ENCODE measurements at regions not wholly inside any gene's neighbourhood (a gene's known extent, or its start where the extent isn't known, plus 50 kb on each side); places are given as distances from the start of the nearest gene placed in this dataset.

DNA sequence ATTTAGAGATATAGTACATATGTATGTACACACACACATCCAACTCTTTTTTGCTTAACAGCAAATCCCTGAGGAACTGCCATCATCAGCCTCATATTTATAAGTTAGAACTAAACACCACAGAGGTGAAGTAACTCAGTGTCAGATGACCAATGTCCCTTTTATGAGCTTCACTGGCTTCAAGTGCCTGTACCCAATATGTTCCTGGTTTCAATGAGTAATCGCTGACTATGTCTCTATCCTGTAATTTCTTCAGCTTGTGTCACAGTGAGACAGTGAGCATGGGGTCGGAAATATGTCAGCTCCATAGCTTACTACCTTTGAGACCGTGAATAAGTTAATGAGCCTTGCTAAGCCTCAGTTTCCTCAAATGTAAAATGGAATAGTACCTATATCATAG, 136.2 kb upstream of the RASGEF1B start:
- no peak overlapping the region for H3K4me2 ChIP-seq (ENCODE audit: extremely low read depth, insufficient read depth, low read length)
- H4K20me1 ChIP-seq (ENCODE audit: control insufficient read depth, extremely low read depth, insufficient read depth, low read length): no peaks in the 10 kb centered on the region
- no peak overlapping the region for H3K9ac ChIP-seq (ENCODE audit: insufficient read depth, low read length)
- no peaks in the 10 kb centered on the region for H3K27me3 ChIP-seq (ENCODE audit: control insufficient read depth, insufficient read depth, low read length)
- H3K4me1 ChIP-seq (ENCODE audit: control insufficient read depth, extremely low read depth, insufficient read depth, low read length): no peaks in the 10 kb centered on the region
- no peak for DNase-seq (ENCODE audit: low read depth in 2 of 2)
- H3K27ac ChIP-seq (ENCODE audit: insufficient read depth, low read length): no peak overlapping the region
- no peaks in the 10 kb centered on the region for H3K36me3 ChIP-seq (ENCODE audit: control insufficient read depth, insufficient read depth, low read length)
- H3K79me2 ChIP-seq (ENCODE audit: control insufficient read depth, insufficient read depth, low read length): no peaks in the 10 kb centered on the region
- TF ChIP-seq CTCF (conservative IDR thresholded peaks at IDR 0.05 in 1 of 2, IDR thresholded peaks at IDR 0.05 in 1 of 2; ENCODE audit: low read depth in 1 of 2, low read length in 2 of 2): no peak
- no peak for TF ChIP-seq EZH2 (IDR thresholded peaks at IDR 0.05; ENCODE audit: low read length, missing control alignments)
- no peak overlapping the region for H2AFZ ChIP-seq (ENCODE audit: low read length)
- no peak overlapping the region for H3K4me3 ChIP-seq (replicated peaks in 1 of 4; ENCODE audit: control extremely low read depth in 1 of 4, insufficient read depth in 1 of 4, low read depth in 3 of 4, low read length in 4 of 4)
- no peaks in the 10 kb centered on the region for H3K9me3 ChIP-seq (ENCODE audit: control insufficient read depth, insufficient read depth, low read depth, low read length)

DNA sequence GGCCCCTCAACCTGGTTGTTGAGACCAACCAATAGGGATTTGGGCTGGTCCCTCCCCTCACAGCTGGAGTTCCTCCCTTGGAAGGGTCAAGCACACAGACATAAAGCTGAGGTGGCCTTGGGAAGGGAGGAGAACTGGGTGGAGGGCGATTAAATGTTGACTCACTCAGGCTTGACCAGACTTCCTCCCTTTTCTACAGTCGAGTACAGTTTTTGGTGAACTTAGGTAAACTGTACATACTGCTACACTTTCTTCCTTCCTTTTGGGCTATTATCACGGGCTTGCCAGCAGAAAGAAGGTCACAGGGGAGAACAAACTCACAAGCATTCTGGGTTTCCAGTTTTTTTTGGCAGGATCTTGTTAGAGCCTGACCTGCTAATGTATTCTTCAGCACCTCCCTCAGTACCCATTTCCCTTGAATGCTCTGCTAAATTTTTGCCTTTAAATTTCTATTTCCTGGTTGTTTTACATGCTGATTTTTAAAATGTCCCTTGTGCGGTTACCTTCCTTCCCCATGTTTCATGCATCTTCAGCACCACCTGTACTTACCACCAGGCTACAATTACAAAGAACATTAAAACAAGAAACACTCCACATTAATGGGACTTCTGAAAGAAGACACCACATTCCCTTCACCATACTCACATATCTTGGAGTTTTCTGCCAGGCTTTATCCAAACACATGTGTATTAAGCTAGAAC, 135.2 kb upstream of the RASGEF1B start:
- peak in 1 of 2 donors; percentile 45 for DNase-seq (ENCODE audit: low read depth in 2 of 2)
- Histone ChIP-seq H3K9me3 (ENCODE audit: control insufficient read depth, insufficient read depth, low read depth, low read length) (no peaks in the 10 kb centered on the region), H3K9ac (ENCODE audit: insufficient read depth, low read length) (no peak overlapping the region), H2AFZ (ENCODE audit: low read length) (peak overlapping the region; percentile 12), H4K20me1 (ENCODE audit: control insufficient read depth, extremely low read depth, insufficient read depth, low read length) (no peaks in the 10 kb centered on the region), H3K27me3 (ENCODE audit: control insufficient read depth, insufficient read depth, low read length) (no peaks in the 10 kb centered on the region), H3K36me3 (ENCODE audit: control insufficient read depth, insufficient read depth, low read length) (no peaks in the 10 kb centered on the region), H3K4me2 (ENCODE audit: extremely low read depth, insufficient read depth, low read length) (no peak overlapping the region), H3K27ac (ENCODE audit: insufficient read depth, low read length) (no peak overlapping the region), H3K4me1 (ENCODE audit: control insufficient read depth, extremely low read depth, insufficient read depth, low read length) (no peaks in the 10 kb centered on the region), H3K4me3 (replicated peaks in 1 of 4; ENCODE audit: control extremely low read depth in 1 of 4, insufficient read depth in 1 of 4, low read depth in 3 of 4, low read length in 4 of 4) (no peak overlapping the region), H3K79me2 (ENCODE audit: control insufficient read depth, insufficient read depth, low read length) (no peaks in the 10 kb centered on the region)
- TF ChIP-seq EZH2 (IDR thresholded peaks at IDR 0.05; ENCODE audit: low read length, missing control alignments) (no peak), CTCF (conservative IDR thresholded peaks at IDR 0.05 in 1 of 2, IDR thresholded peaks at IDR 0.05 in 1 of 2; ENCODE audit: low read depth in 1 of 2, low read length in 2 of 2) (no peak)

GRCh38 chr4:81606166-81606565, 134.5 kb upstream of the RASGEF1B start:
- H3K27me3 ChIP-seq (ENCODE audit: control insufficient read depth, insufficient read depth, low read length): no peaks in the 10 kb centered on the region
- H2AFZ ChIP-seq (ENCODE audit: low read length): no peak overlapping the region
- no peaks in the 10 kb centered on the region for H3K79me2 ChIP-seq (ENCODE audit: control insufficient read depth, insufficient read depth, low read length)
- no peak overlapping the region for H3K4me3 ChIP-seq (replicated peaks in 1 of 4; ENCODE audit: control extremely low read depth in 1 of 4, insufficient read depth in 1 of 4, low read depth in 3 of 4, low read length in 4 of 4)
- no peaks in the 10 kb centered on the region for H4K20me1 ChIP-seq (ENCODE audit: control insufficient read depth, extremely low read depth, insufficient read depth, low read length)
- H3K36me3 ChIP-seq (ENCODE audit: control insufficient read depth, insufficient read depth, low read length): no peaks in the 10 kb centered on the region
- H3K4me2 ChIP-seq (ENCODE audit: extremely low read depth, insufficient read depth, low read length): no peak overlapping the region
- no peak overlapping the region for H3K9ac ChIP-seq (ENCODE audit: insufficient read depth, low read length)
- TF ChIP-seq EZH2 (IDR thresholded peaks at IDR 0.05; ENCODE audit: low read length, missing control alignments) (no peak), CTCF (conservative IDR thresholded peaks at IDR 0.05 in 1 of 2, IDR thresholded peaks at IDR 0.05 in 1 of 2; ENCODE audit: low read depth in 1 of 2, low read length in 2 of 2) (no peak)
- H3K27ac ChIP-seq (ENCODE audit: insufficient read depth, low read length): no peak overlapping the region
- H3K4me1 ChIP-seq (ENCODE audit: control insufficient read depth, extremely low read depth, insufficient read depth, low read length): no peaks in the 10 kb centered on the region
- H3K9me3 ChIP-seq (ENCODE audit: control insufficient read depth, insufficient read depth, low read depth, low read length): no peaks in the 10 kb centered on the region
- no peak for DNase-seq (ENCODE audit: low read depth in 2 of 2)
